Activated T-cell treated with anti-CD3 and anti-CD28 coated beads, Interleukin-2, amount 50 U/mL, for 1 hour (primary cell): ENCODE measurements at regions not wholly inside any gene's neighbourhood (a gene's known extent, or its start where the extent isn't known, plus 50 kb on each side); places are given as distances from the start of the nearest gene placed in this dataset.

Experiments used
- DNase-seq: peaks from one replicate; pipeline ENCODE4 v3.0.0-alpha.2; 2020

GRCh38 chr11:127627629-127628457 lies 627.3 kb upstream of the KIRREL3 start:
- DNase-seq: no peak

GRCh38 chr11:127627204-127627603 lies 626.6 kb upstream of the KIRREL3 start:
- DNase-seq: no peak

GRCh38 chr11:127625402-127625801 lies 624.8 kb upstream of the KIRREL3 start:
- DNase-seq: no peak

- DNase-seq: no peak
These were observed 623.8 kb upstream of the KIRREL3 start for GRCh38 chr11:127624306-127624856.

- DNase-seq: no peak
These were observed 622.1 kb upstream of the KIRREL3 start for GRCh38 chr11:127622686-127623085.

GRCh38 chr11:127620671-127621070 lies 620.1 kb upstream of the KIRREL3 start:
- DNase-seq: no peak

GRCh38 chr11:127619946-127620345 lies 619.4 kb upstream of the KIRREL3 start:
- no peak for DNase-seq

- no peak for DNase-seq
These were observed 618.2 kb upstream of the KIRREL3 start for GRCh38 chr11:127618721-127619120.

GRCh38 chr11:127616158-127616557 lies 615.6 kb upstream of the KIRREL3 start:
- DNase-seq: no peak

GRCh38 chr11:127612607-127613006 lies 612.0 kb upstream of the KIRREL3 start:
- DNase-seq: no peak

- DNase-seq: no peak
These were observed 608.6 kb upstream of the KIRREL3 start for GRCh38 chr11:127609025-127609773.

- DNase-seq: no peak
These were observed 607.0 kb upstream of the KIRREL3 start for GRCh38 chr11:127607487-127608085.

GRCh38 chr11:127601578-127601977 lies 601.0 kb upstream of the KIRREL3 start:
- no peak for DNase-seq

- no peak for DNase-seq
These were observed 600.1 kb upstream of the KIRREL3 start for GRCh38 chr11:127600674-127601073.

- DNase-seq: no peak
These were observed 597.9 kb upstream of the KIRREL3 start for GRCh38 chr11:127598476-127598875.

GRCh38 chr11:127596433-127596832 lies 595.9 kb upstream of the KIRREL3 start:
- DNase-seq: no peak

- no peak for DNase-seq
These were observed 591.8 kb upstream of the KIRREL3 start for GRCh38 chr11:127592371-127592770.

GRCh38 chr11:127590314-127590713 lies 589.7 kb upstream of the KIRREL3 start:
- DNase-seq: no peak

- no peak for DNase-seq
These were observed 587.9 kb upstream of the KIRREL3 start for GRCh38 chr11:127588431-127588830.

- DNase-seq: no peak
These were observed 586.9 kb upstream of the KIRREL3 start for GRCh38 chr11:127587511-127587910.

GRCh38 chr11:127576210-127576609 lies 575.6 kb upstream of the KIRREL3 start:
- DNase-seq: no peak

GRCh38 chr11:127574478-127574877 lies 573.9 kb upstream of the KIRREL3 start:
- no peak for DNase-seq

- DNase-seq: no peak
These were observed 568.3 kb upstream of the KIRREL3 start for GRCh38 chr11:127568891-127569290.
